ENCODE measurements at regions not wholly inside any gene's neighbourhood (a gene's known extent, or its start where the extent isn't known, plus 50 kb on each side); places are given as distances from the start of the nearest gene placed in this dataset.

DNA sequence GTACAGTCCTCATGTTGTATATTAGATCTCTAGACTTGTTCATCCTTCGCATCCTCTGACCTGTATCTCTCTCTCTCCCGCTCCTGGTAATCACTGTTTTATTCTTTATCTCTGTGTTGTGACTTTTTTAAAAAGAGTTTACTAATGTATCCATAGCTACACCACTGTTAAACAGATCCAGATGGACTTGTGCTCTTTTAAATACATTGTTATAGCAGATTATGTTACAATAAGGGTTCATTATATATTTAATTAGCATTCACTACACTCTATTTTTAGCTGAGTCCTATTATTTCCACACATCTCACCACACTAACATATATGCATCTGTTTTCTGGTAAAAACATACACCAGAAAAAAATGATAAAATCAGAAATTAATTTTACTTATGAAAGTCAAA lies 90.5 kb downstream of the RBM43 start:
- BruUV-seq (replicated peaks) = no TSS peak
- Histone ChIP-seq H3K9me2 (ENCODE audit: insufficient read depth) (no peaks in the 10 kb centered on the region), H3K79me2 (ENCODE audit: insufficient read depth, low read length) (no peaks in the 10 kb centered on the region), H3K27me3 (ENCODE audit: insufficient read depth, low read length) (no peaks in the 10 kb centered on the region), H3K4me3 (replicated peaks in 1 of 2; ENCODE audit: low read depth in 1 of 2, low read length in 2 of 2) (no peak overlapping the region), H3K4me2 (ENCODE audit: low read length) (no peak overlapping the region), H2AFZ (ENCODE audit: low read depth, low read length, poor library complexity, severe bottlenecking) (no peak overlapping the region), H3K9ac (ENCODE audit: low read length) (no peak overlapping the region), H3K4me1 (ENCODE audit: control insufficient read depth in 1 of 2, insufficient read depth in 2 of 2, low read length in 2 of 2) (no peaks in the 10 kb centered on the region), H4K20me1 (ENCODE audit: insufficient read depth) (no peaks in the 10 kb centered on the region), H3K9me3 (ENCODE audit: control insufficient read depth in 1 of 2, insufficient read depth in 1 of 2, low read depth in 1 of 2, low read length in 2 of 2) (no peaks in the 10 kb centered on the region), H3K36me3 (ENCODE audit: control insufficient read depth in 1 of 2, insufficient read depth in 2 of 2, low read length in 2 of 2) (no peaks in the 10 kb centered on the region), H3K27ac (ENCODE audit: low read depth, low read length) (no peak overlapping the region)
- ATAC-seq (no peak), DNase-seq (ENCODE audit: low read depth, low spot score) (no peak)
- ChIA-PET CTCF (no interaction called here), POLR2A (no interaction called here), RAD21 (ENCODE audit: low non-redundant PET in 1 of 2, low total read pairs in 2 of 2, uncharacterized antibody in 2 of 2, unreplicated experiment in 2 of 2) (no interaction called here)
- intact Hi-C loops (cut with micrococcal nuclease) = no loop called here
- TF ChIP-seq ZFX (IDR thresholded peaks at IDR 0.05) (no peak), YY1 (IDR thresholded peaks at IDR 0.05; ENCODE audit: extremely low read depth, insufficient replicate concordance, low read depth, low read length) (no peak), EZH2 (IDR thresholded peaks at IDR 0.05) (no peak), SP1 (IDR thresholded peaks at IDR 0.05; ENCODE audit: low read depth) (no peak), ZNF274 (IDR thresholded peaks at IDR 0.05; ENCODE audit: low read depth, low read length) (no peak), SRF (IDR thresholded peaks at IDR 0.05; ENCODE audit: low read depth) (no peak), FOSL1 (IDR thresholded peaks at IDR 0.05; ENCODE audit: low read depth) (no peak), TCF7L2 (IDR thresholded peaks at IDR 0.05; ENCODE audit: borderline replicate concordance, extremely low read depth, insufficient read depth, insufficient read length) (no peak)
- TF ChIP-seq, protein P1, sequence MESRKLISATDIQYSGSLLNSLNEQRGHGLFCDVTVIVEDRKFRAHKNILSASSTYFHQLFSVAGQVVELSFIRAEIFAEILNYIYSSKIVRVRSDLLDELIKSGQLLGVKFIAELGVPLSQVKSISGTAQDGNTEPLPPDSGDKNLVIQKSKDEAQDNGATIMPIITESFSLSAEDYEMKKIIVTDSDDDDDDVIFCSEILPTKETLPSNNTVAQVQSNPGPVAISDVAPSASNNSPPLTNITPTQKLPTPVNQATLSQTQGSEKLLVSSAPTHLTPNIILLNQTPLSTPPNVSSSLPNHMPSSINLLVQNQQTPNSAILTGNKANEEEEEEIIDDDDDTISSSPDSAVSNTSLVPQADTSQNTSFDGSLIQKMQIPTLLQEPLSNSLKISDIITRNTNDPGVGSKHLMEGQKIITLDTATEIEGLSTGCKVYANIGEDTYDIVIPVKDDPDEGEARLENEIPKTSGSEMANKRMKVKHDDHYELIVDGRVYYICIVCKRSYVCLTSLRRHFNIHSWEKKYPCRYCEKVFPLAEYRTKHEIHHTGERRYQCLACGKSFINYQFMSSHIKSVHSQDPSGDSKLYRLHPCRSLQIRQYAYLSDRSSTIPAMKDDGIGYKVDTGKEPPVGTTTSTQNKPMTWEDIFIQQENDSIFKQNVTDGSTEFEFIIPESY (IDR thresholded peaks at IDR 0.05; ENCODE audit: extremely low read depth, insufficient replicate concordance, low read length) = no peak

DNA sequence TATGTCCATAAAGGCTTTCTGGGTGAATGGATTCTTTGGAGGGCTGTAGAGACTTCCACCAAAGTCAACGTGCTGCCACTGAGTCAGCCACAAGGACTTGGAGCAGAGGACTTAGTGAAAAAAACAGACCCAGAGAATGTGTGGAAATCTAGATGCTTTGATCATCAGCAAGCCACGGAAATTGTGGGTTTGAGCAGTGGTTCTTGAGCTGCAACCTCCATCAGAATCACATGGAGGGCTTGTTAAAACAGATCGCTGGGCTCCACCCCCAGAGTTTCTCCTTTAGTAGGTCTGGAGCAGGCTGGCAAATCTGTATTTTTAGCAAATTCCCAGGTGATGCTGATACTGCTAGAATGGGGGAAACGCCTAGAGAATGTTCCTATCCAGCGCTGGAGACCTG lies 95.3 kb downstream of the RBM43 start:
- H3K36me3 ChIP-seq (ENCODE audit: control insufficient read depth in 1 of 2, insufficient read depth in 2 of 2, low read length in 2 of 2) = no peaks in the 10 kb centered on the region
- no peak overlapping the region for H3K9ac ChIP-seq (ENCODE audit: low read length)
- ChIA-PET CTCF (no interaction called here), POLR2A (no interaction called here), RAD21 (ENCODE audit: low non-redundant PET in 1 of 2, low total read pairs in 2 of 2, uncharacterized antibody in 2 of 2, unreplicated experiment in 2 of 2) (no interaction called here)
- H3K27ac ChIP-seq (ENCODE audit: low read depth, low read length) = no peak overlapping the region
- DNase-seq (ENCODE audit: low read depth, low spot score) (no peak), ATAC-seq (no peak)
- 0 out of 2 replicates have a peak, but pooled peaks cover 5% of the 10 kb centered on the region for H3K27me3 ChIP-seq (ENCODE audit: insufficient read depth, low read length)
- H3K4me3 ChIP-seq (replicated peaks in 1 of 2; ENCODE audit: low read depth in 1 of 2, low read length in 2 of 2) = no peak overlapping the region
- no peaks in the 10 kb centered on the region for H3K4me1 ChIP-seq (ENCODE audit: control insufficient read depth in 1 of 2, insufficient read depth in 2 of 2, low read length in 2 of 2)
- no peak overlapping the region for H3K4me2 ChIP-seq (ENCODE audit: low read length)
- no peak overlapping the region for H2AFZ ChIP-seq (ENCODE audit: low read depth, low read length, poor library complexity, severe bottlenecking)
- H4K20me1 ChIP-seq (ENCODE audit: insufficient read depth) = no peaks in the 10 kb centered on the region
- BruUV-seq (replicated peaks) = no TSS peak
- no peaks in the 10 kb centered on the region for H3K79me2 ChIP-seq (ENCODE audit: insufficient read depth, low read length)
- intact Hi-C loops (cut with micrococcal nuclease) = no loop called here
- no peaks in the 10 kb centered on the region for H3K9me3 ChIP-seq (ENCODE audit: control insufficient read depth in 1 of 2, insufficient read depth in 1 of 2, low read depth in 1 of 2, low read length in 2 of 2)
- H3K9me2 ChIP-seq (ENCODE audit: insufficient read depth) = no peaks in the 10 kb centered on the region
- TF ChIP-seq SP1 (IDR thresholded peaks at IDR 0.05; ENCODE audit: low read depth) = no peak
- TF ChIP-seq POLR2A (IDR thresholded peaks at IDR 0.05; ENCODE audit: borderline replicate concordance, extremely low read depth, insufficient read depth, insufficient read length) = no peak
- no peak for TF ChIP-seq ZFX (IDR thresholded peaks at IDR 0.05)
- no peak for TF ChIP-seq TCF7L2 (IDR thresholded peaks at IDR 0.05; ENCODE audit: borderline replicate concordance, extremely low read depth, insufficient read depth, insufficient read length)
- TF ChIP-seq EZH2 (IDR thresholded peaks at IDR 0.05) = no peak
- no peak for TF ChIP-seq SIN3A (IDR thresholded peaks at IDR 0.05; ENCODE audit: low read depth)
- TF ChIP-seq CEBPB (IDR thresholded peaks at IDR 0.05; ENCODE audit: low read depth) = no peak
- TF ChIP-seq JUND (IDR thresholded peaks at IDR 0.05) = no peak
- TF ChIP-seq, protein P1 (IDR thresholded peaks at IDR 0.05; ENCODE audit: extremely low read depth, insufficient replicate concordance, low read length) = no peak
- TF ChIP-seq, protein P2, sequence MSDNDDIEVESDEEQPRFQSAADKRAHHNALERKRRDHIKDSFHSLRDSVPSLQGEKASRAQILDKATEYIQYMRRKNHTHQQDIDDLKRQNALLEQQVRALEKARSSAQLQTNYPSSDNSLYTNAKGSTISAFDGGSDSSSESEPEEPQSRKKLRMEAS (IDR thresholded peaks at IDR 0.05) = no peak
- TF ChIP-seq ELF1 (IDR thresholded peaks at IDR 0.05; ENCODE audit: borderline replicate concordance, low read depth) = no peak
- TF ChIP-seq EGR1 (IDR thresholded peaks at IDR 0.05; ENCODE audit: low read depth) = no peak
- no peak for TF ChIP-seq RAD21 (IDR thresholded peaks at IDR 0.05; ENCODE audit: low read depth)
